ENCODE measurements at regions not wholly inside any gene's neighbourhood (a gene's known extent, or its start where the extent isn't known, plus 50 kb on each side); places are given as distances from the start of the nearest gene placed in this dataset.
A peak's percentile ranks its signal among the peaks of the same experiment; 100 is the strongest.
"Not testable (repeated sequence)": the region's sequence is repeated elsewhere in the genome, so short reads cannot be mapped to it uniquely, and the experiment has no call there.

DNA sequence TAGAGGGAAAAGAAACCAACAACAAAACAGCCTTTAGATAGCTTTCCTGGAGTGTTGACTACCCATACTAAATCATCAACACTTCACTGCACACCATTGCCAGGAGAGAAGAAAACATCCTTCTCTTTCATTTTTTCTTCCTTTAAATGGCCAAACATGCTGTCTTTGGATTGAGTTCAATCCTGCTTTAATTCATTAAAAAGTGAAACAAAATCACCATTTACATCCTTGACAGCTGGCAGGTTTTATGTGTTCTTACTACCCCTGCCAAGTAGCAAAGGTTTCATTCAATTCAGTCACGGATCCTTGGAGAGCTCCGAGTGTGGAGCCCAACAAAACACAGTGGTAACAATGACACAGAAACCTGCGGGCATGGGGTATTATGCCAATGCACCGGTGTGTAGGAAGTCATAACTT lies 568.3 kb downstream of the ANKRD50 start:
- no peak for DNase-seq

DNA sequence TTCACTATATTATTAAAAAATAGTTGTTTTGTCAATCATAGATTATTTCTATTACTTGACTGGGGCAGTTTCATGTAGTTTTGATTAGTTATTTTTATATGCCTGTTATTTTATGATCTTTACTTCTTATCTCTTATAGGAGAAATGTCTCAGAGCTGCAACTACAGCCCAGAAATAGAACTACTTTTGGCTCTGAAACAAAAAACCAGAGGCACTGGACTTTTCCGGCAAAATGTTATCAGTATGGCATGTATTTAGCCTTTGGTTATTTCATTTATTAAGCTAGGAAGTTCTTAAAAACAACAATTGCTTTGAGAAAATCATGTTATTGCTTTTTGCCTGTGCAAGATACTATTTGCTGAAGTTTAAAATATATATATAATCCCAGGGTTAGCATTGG lies 566.5 kb downstream of the ANKRD50 start:
- no peak for DNase-seq

DNA sequence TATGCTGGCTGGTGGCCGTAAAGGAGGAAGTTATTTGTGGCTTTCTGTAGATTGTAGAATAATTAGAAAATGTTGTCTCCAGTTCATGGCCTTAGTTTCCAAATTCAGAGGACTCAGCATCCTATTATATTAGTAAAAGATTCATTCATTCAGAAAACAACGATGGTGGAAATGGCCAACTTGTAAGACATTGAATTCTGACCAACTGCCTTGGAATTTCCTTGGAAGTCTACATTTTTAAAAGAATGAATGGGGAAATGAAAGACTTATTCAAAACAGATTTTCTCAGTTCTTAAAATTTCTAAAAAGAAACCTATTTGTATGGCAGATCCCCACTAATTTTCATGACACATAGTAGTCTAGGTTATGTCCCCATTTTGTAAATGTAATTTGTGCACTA lies 561.5 kb downstream of the ANKRD50 start:
- DNase-seq: no peak

DNA sequence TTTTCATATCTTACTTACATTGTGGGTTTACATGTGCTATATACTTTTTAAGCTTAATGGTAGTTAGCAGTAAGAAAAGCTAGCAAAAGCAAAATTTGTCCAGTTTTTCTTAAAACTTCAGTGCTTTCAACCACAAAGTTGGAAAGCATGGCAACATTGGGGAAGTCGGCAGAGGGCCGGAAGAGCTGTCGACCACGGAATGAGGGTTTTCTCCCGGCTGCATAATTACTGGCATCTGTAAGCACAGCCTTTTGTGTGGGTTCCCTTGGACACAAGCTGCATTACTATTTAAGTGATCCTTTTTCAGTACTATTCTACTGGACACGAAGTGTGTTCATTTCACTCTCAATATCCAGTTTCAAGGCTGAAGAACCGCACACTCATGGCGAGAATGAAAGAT lies 560.4 kb downstream of the ANKRD50 start:
- DNase-seq: no peak

DNA sequence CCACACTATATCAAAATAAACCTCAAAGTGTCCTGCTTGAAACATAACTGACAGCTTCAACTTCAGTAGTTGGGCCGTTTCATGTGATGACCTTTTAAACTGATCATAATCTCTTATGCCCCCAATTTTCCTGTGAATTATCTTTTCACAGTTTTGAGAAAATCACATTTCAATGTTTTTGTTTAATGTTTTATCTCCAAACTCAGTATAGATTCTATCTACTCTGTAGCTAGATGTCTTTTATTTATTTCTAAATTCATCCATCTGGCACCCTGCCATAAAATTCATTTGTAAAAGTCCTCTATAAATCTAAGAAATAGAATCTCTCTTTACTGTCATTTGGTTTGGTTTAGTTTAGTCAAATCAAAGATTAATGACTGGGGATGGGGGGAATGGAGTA lies 557.3 kb downstream of the ANKRD50 start:
- no peak for DNase-seq

DNA sequence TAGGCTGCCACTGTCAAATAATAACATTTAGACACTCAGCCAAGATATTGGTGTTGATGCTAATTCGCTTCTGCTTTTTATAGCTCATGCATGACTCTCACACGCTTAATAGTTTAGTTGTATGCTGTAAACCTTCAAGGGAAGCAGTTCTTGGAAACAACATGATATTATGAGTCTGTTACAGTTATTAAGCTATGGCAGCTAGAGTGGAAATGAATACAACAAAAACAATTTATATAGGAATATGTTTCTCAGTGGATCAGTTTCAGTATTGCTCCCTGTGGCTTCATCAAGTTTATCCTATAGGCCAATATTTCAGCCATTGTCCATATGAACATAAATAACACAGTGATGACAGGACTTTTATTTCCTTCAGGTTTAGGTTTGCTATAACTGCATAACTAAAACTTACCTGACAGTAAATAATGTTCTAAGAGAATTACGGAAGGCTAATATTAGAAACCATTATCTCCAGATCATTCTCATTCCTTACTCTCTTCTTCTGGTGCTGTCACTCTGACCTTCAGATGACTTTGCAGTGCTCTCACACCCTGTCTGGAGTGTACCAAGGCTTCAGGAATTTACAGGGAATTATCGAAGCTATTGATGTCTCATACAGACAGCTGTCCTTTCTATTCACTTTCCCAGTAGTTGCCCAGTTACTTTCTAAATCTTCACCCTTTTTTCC lies 555.0 kb downstream of the ANKRD50 start:
- DNase-seq: no peak

DNA sequence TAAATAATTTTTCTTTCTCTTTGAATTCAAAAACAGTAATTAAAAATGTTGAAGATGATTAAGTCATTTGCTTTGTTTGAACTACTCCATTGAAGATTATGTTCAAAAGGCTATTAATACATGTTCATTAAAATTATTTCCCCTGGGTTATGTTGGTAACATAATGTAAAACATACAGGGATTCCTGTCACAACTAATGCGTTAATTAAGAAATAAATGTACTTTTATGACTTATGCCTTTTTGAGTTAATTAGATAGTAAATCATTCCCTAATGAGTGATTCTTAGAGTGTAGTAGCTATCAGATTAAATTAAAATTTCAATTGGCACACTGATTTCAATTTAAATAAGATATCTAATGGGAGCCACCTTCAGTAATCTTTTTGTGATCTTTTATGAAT lies 549.1 kb downstream of the ANKRD50 start:
- no peak for DNase-seq

DNA sequence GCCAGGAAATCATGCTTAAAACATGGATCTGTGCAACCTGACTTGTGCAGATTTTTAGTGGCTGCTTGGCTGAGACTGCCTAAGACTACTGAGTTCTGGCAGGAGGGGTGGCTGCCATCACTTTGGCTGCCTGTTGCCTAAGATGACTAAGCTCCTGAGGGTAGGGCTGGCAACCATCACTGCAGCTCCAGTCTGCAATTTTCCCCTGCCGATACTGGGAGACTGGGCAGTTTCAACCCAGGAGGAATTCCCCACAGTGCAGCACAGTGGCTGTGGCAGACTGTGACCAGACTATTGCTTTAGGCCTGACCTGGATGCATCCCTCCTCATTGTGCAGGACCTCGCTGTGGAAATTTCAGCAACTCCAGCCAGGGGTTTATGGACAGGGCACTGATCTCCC lies 544.9 kb downstream of the ANKRD50 start:
- DNase-seq: no peak

- DNase-seq: not testable (repeated sequence)
Measured at GRCh38 chr4:124169524-124169923, 543.0 kb downstream of the ANKRD50 start.

DNA sequence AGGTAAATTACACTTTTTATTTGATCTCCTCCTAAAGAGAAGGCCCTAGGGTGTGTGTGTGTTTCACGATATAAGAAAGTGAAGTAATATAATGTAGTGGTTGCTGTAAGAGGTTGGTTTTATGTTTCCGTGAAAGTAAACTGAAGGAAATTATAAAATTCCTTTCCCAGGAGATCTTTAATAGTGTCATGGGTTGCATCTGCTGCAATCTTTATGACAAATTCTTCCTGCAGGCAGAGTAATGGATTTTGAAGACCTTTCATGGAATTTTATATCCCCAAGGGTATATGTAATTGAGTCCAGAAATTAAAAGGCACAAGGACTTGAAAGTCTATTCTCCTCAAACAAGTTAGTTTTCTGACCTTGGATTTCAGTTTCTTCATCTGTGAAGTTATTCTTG lies 538.6 kb downstream of the ANKRD50 start:
- DNase-seq: no peak

- peak; percentile 57 for DNase-seq
Measured at GRCh38 chr4:124177647-124178425, 534.7 kb downstream of the ANKRD50 start.

GRCh38 chr4:124178449-124179021 lies 534.0 kb downstream of the ANKRD50 start:
- no peak for DNase-seq

- DNase-seq: no peak
Measured at GRCh38 chr4:124179506-124180186, 532.9 kb downstream of the ANKRD50 start.

DNA sequence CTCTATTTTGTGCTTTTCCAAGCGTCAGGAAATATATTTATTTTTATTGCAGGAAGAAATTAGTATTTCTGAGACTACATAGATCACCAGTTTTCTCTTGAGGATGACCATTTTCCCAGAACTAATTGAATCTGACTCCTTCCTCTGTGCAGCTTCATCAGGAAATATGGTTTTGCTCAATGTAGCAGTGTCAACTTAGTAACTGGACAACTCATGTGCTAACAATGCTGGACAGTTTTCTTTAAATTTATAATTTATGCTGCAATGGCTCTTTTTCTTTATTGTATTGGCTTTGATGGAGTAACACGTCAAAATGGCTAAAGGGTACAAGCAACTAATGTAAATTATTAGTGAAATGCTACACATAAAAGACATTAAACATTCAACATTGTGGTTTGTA lies 531.5 kb downstream of the ANKRD50 start:
- DNase-seq: no peak

DNA sequence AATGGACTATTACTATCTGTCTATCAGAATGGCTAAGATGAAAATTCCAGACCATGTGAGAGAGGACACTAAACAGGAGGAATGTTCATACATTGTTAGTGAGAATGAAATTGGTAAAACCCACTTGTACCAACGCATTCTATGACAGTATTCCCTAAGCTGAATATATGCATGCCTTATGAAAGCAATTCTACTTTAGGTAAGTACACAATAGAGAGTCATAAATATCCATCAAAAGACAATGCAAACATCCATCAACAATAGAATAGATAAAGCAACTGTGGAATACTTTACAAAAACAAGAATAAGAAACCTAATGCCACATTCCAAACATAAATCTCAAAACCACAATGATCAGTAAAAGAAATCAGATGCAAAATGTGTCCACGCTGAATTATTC lies 529.3 kb downstream of the ANKRD50 start:
- DNase-seq: no peak

DNA sequence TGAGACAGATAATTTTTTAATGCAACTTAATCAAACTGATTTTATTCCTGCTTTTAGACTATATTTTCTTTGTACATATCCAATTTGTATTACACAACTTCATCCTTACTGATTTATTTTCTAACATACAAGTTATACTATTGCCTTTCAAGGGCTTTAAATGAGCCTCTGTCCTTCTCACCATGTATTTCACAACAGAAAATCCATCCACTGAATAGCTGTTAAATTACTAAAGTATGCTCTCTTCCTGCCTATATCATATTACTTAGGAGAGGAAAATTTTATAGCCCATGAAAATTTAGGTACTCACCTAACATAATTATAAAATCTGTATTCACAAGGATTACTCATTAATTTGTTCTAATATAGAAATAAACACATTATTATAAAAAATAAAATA lies 528.6 kb downstream of the ANKRD50 start:
- DNase-seq: no peak

GRCh38 chr4:124184792-124185191 lies 527.7 kb downstream of the ANKRD50 start:
- DNase-seq: no peak

- no peak for DNase-seq
Measured at GRCh38 chr4:124188595-124188994, 523.9 kb downstream of the ANKRD50 start.

- DNase-seq: no peak
Measured at GRCh38 chr4:124189545-124189944, 523.0 kb downstream of the ANKRD50 start.

GRCh38 chr4:124191329-124191728 lies 521.2 kb downstream of the ANKRD50 start:
- no peak for DNase-seq

DNA sequence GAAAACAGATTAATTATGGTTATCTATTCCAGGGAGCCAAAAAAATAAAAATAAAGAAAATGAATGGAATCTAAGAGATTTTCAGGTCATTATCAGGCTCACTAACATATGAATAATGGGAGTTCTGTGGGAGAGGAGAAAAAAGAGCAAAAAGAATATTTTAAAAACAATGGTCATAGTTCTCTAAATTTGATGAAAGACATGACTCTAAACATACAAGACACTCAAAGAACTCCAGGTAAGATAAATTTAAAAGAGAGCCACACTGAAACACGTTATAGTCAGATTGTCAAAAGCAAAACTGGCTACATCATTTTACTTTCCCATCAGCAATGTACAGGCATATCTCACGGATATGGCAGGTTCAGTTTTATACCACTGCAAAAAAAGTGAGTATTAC lies 520.0 kb downstream of the ANKRD50 start:
- no peak for DNase-seq

DNA sequence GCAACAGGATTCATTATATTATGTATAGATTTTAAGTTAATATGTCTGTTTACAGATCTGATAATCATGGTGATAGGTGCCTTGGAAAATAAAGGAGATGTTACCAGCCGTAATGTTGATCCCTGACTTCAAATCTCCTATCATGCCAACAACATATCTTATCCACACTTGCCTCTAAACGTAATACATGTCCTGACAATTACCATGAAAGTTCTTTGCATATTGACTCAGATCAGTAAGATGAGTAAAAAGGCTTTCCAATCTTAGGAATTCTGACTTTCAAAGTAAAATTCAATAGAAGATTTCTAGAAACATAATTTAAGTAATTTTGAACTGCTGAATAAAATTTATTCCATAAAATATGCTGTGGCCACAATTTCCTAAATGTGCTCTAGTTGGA lies 513.3 kb downstream of the ANKRD50 start:
- no peak for DNase-seq

DNA sequence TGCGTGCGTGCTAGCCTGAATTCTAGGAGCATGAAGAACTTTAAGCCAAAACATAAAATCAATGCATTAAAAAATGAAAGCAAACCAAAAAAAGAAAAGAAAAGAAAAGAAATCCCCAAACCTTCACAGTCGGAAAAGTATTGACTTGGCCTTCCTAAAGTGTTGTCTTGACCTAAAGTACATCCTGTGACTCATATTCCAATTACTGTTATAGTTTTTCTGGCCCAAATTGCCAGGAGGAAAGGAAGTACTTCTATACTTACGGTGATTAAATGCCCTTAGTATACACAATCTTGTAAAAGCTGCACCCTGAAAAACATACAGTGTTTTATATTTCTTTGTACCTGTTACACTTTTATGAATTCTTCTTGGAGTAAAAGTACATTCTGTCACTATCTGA lies 512.8 kb downstream of the ANKRD50 start:
- no peak for DNase-seq

GRCh38 chr4:124201636-124202035 lies 510.9 kb downstream of the ANKRD50 start:
- DNase-seq: no peak

Data from NCI-H226 (cell line).